Spleen (tissue), 7 donors: ENCODE measurements at regions not wholly inside any gene's neighbourhood (a gene's known extent, or its start where the extent isn't known, plus 50 kb on each side); places are given as distances from the start of the nearest gene placed in this dataset.
A peak's percentile ranks its signal among the peaks of the same experiment; 100 is the strongest.

Experiments used
- CTCF ChIP-seq, 11 experiments: fragments of 200-600 bp in 7 of 11; fragments of 450-650 bp in 4 of 11; sonication (generic) in 4 of 11; IDR thresholded peaks in 8 of 11; conservative IDR thresholded peaks in 3 of 11; 1 replicate in 7 of 11; 2 replicates in 4 of 11; pipeline versions ENCODE4 v1.4.0 to v1.8.0; 2016 to 2021; ENCODE audit warnings: antibody characterized with exemption in 11 of 11, inconsistent platforms in 4 of 11, mild to moderate bottlenecking in 1 of 11
- POLR2A ChIP-seq, 3 donors: fragments of 450-650 bp; IDR thresholded peaks; one replicate each; pipeline ENCODE4 v1.5.1; 2017; ENCODE audit warnings: antibody characterized with exemption in 3 of 3, mild to moderate bottlenecking in 1 of 3
- POLR2AphosphoS5 ChIP-seq, 3 donors: sonication (generic); formaldehyde crosslinking; IDR thresholded peaks; one replicate each; pipeline ENCODE4 v1.5.1; 2017; ENCODE audit warnings: antibody characterized with exemption in 3 of 3
- donor health status: DM: no; HTN: no; CAD: no; lungs with moderate emphysema.
- donor health status: DM: no; HTN: no; CAD: no.
- donor health status: DM: no; HTN: no; CAD: no.

GRCh38 chr6:159116343-159116742, 52.9 kb upstream of the FNDC1 start:
- TF ChIP-seq CTCF (IDR thresholded peaks at IDR 0.05 in 8 of 11, conservative IDR thresholded peaks at IDR 0.05 in 3 of 11) (no peak), POLR2A (IDR thresholded peaks at IDR 0.05) (no peak), POLR2AphosphoS5 (IDR thresholded peaks at IDR 0.05) (peak; percentile 41 to 70 (median 62))
